Mesothelial cell of epicardium (in vitro differentiated cells): ENCODE measurements at regions not wholly inside any gene's neighbourhood (a gene's known extent, or its start where the extent isn't known, plus 50 kb on each side); places are given as distances from the start of the nearest gene placed in this dataset.

ENCODE experiments used
- DNase-seq, 2 experiments: peaks; one replicate each; pipeline ENCODE4 v3.0.0; 2021; ENCODE audit warnings: low spot score in 2 of 2; ENCODE audit not compliant: unreplicated experiment in 2 of 2
- H3K27ac Mint-ChIP-seq: 2 replicates; pipeline ENCODE4 v1.8.0; 2021; ENCODE audit warnings: mixed read lengths
- H3K27me3 Mint-ChIP-seq: 2 replicates; pipeline ENCODE4 v1.8.0; 2021; ENCODE audit warnings: low read depth, mixed read lengths
- H3K36me3 Mint-ChIP-seq: 2 replicates; pipeline ENCODE4 v1.8.0; 2021; ENCODE audit warnings: mixed read lengths
- H3K4me1 Mint-ChIP-seq: 2 replicates; pipeline ENCODE4 v1.8.0; 2021; ENCODE audit warnings: mixed read lengths
- H3K4me3 Mint-ChIP-seq: 2 replicates; pipeline ENCODE4 v1.8.0; 2021; ENCODE audit warnings: mild to moderate bottlenecking, moderate library complexity, mixed read lengths
- H3K9me3 Mint-ChIP-seq: 2 replicates; pipeline ENCODE4 v1.8.0; 2021; ENCODE audit warnings: mixed read lengths
- CTCF ChIP-seq: fragments of 200-600 bp; sonication (generic); IDR thresholded peaks from one replicate; pipeline ENCODE4 v1.5.0; 2021; ENCODE audit warnings: antibody characterized with exemption; ENCODE audit not compliant: unreplicated experiment

GRCh38 chrX:95640226-95640625 is 1044.4 kb upstream of the DIAPH2 start:
- Mint-ChIP-seq H3K4me3 (no peak overlapping the region), H3K4me1 (no peaks in the 10 kb centered on the region)

GRCh38 chrX:95645738-95646137 is 1038.9 kb upstream of the DIAPH2 start:
- DNase-seq: no peak
- no peak overlapping the region for H3K27ac Mint-ChIP-seq
- H3K4me1 Mint-ChIP-seq: no peaks in the 10 kb centered on the region
- no peaks in the 10 kb centered on the region for H3K36me3 Mint-ChIP-seq
- no peaks in the 10 kb centered on the region for H3K27me3 Mint-ChIP-seq
- no peak for TF ChIP-seq CTCF
- H3K4me3 Mint-ChIP-seq: no peak overlapping the region
- peaks cover 7% of the 10 kb centered on the region for H3K9me3 Mint-ChIP-seq

More at GRCh38 chrX:95640226-95640625, 1044.4 kb upstream of the DIAPH2 start:
- no peak overlapping the region for H3K27ac Mint-ChIP-seq
- H3K9me3 Mint-ChIP-seq: peaks cover 12% of the 10 kb centered on the region
- no peak for TF ChIP-seq CTCF
- H3K27me3 Mint-ChIP-seq: no peaks in the 10 kb centered on the region
- no peaks in the 10 kb centered on the region for H3K36me3 Mint-ChIP-seq
- DNase-seq: no peak

GRCh38 chrX:95662200-95662599 is 1022.4 kb upstream of the DIAPH2 start:
- H3K4me3 Mint-ChIP-seq: no peak overlapping the region
- no peaks in the 10 kb centered on the region for H3K27me3 Mint-ChIP-seq
- no peaks in the 10 kb centered on the region for H3K36me3 Mint-ChIP-seq
- no peak overlapping the region for H3K27ac Mint-ChIP-seq
- peaks cover 14% of the 10 kb centered on the region for H3K4me1 Mint-ChIP-seq
- no peak for TF ChIP-seq CTCF
- peaks cover 26% of the 10 kb centered on the region for H3K9me3 Mint-ChIP-seq
- DNase-seq: no peak

- DNase-seq: no peak
- no peak overlapping the region for H3K27ac Mint-ChIP-seq
- H3K9me3 Mint-ChIP-seq: peaks cover 41% of the 10 kb centered on the region
- H3K4me1 Mint-ChIP-seq: peaks cover 14% of the 10 kb centered on the region
- H3K4me3 Mint-ChIP-seq: no peak overlapping the region
- no peaks in the 10 kb centered on the region for H3K27me3 Mint-ChIP-seq
- TF ChIP-seq CTCF: no peak
- no peaks in the 10 kb centered on the region for H3K36me3 Mint-ChIP-seq
These were observed 1018.6 kb upstream of the DIAPH2 start for GRCh38 chrX:95666056-95666455.

GRCh38 chrX:95675011-95675410 is 1009.6 kb upstream of the DIAPH2 start:
- H3K4me1 Mint-ChIP-seq: peaks cover 15% of the 10 kb centered on the region
- H3K9me3 Mint-ChIP-seq: peaks cover 3% of the 10 kb centered on the region
- H3K4me3 Mint-ChIP-seq: no peak overlapping the region
- H3K36me3 Mint-ChIP-seq: no peaks in the 10 kb centered on the region
- no peak for TF ChIP-seq CTCF
- H3K27ac Mint-ChIP-seq: no peak overlapping the region
- no peaks in the 10 kb centered on the region for H3K27me3 Mint-ChIP-seq
- no peak for DNase-seq

GRCh38 chrX:95675794-95676193 is 1008.8 kb upstream of the DIAPH2 start:
- peaks cover 15% of the 10 kb centered on the region for H3K4me1 Mint-ChIP-seq
- H3K9me3 Mint-ChIP-seq: no peaks in the 10 kb centered on the region
- DNase-seq: no peak
- H3K27ac Mint-ChIP-seq: no peak overlapping the region
- TF ChIP-seq CTCF: no peak
- H3K27me3 Mint-ChIP-seq: no peaks in the 10 kb centered on the region
- H3K4me3 Mint-ChIP-seq: no peak overlapping the region
- no peaks in the 10 kb centered on the region for H3K36me3 Mint-ChIP-seq
